ENCODE measurements at regions not wholly inside any gene's neighbourhood (a gene's known extent, or its start where the extent isn't known, plus 50 kb on each side); places are given as distances from the start of the nearest gene placed in this dataset.
A peak's percentile ranks its signal among the peaks of the same experiment; 100 is the strongest.

DNA sequence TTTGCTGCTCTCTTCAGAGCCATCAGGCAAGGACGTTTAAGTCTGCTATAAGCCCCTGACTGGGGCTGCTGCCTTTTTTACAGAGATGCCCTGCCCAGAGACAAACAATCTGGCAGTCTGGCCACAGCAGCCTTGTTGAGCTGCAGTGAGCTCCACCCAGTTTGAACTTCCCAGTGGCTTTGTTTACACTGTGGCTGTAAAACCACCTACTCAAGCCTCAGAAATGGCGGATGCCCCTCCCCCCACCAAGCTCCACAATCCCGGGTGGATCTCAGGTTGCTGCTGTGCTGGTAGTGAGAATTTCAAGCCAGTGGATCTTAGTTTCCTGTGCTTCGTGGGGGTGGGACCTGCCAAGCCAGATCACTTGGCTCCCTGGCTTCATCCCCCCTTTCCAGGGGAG is 59.7 kb upstream of the SNCAIP start:
- H3K9me2 ChIP-seq (replicated peaks; ENCODE audit: insufficient read depth) = no peaks in the 10 kb centered on the region
- peak; percentile 42 for DNase-seq (ENCODE audit: low spot score)
- H2AFZ ChIP-seq = no peak overlapping the region

DNA sequence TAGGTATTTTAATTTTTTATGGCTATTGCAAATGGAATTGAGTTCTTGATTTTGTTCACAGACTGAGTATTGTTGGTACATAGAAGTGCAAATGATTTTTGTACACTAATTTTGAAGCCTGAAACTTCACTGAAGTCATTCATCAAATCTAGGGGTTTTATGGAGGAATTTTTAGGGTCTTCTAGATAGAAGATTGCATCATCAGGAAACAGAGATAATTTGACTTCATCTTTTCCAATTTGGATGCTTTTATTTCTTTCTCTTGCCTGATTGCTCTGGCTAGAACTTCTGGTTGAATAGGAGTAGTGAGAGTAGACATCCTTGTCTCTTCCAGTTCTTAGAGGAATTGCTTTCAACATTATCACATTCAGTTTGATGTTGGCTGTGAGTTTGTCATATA is 58.2 kb upstream of the SNCAIP start:
- H3K27ac ChIP-seq = no peak overlapping the region
- no peaks in the 10 kb centered on the region for H3K27me3 ChIP-seq
- DNase-seq (ENCODE audit: low spot score) = no peak
- H3K4me2 ChIP-seq = no peak overlapping the region
- H3K4me3 ChIP-seq = no peak overlapping the region
- no peaks in the 10 kb centered on the region for H4K20me1 ChIP-seq (ENCODE audit: insufficient read depth, poor library complexity, severe bottlenecking)
- no peak overlapping the region for H2AFZ ChIP-seq
- H3K9me3 ChIP-seq (ENCODE audit: low read depth) = peaks cover 14% of the 10 kb centered on the region
- no peaks in the 10 kb centered on the region for H3K36me3 ChIP-seq (replicated peaks; ENCODE audit: insufficient read depth, low read depth)
- TF ChIP-seq EZH2 (IDR thresholded peaks at IDR 0.05; ENCODE audit: borderline replicate concordance) (no peak), EZH2phosphoT487 (IDR thresholded peaks at IDR 0.05; ENCODE audit: low read depth, severe bottlenecking, unreplicated experiment) (no peak)
- TF ChIP-seq, protein P1, sequence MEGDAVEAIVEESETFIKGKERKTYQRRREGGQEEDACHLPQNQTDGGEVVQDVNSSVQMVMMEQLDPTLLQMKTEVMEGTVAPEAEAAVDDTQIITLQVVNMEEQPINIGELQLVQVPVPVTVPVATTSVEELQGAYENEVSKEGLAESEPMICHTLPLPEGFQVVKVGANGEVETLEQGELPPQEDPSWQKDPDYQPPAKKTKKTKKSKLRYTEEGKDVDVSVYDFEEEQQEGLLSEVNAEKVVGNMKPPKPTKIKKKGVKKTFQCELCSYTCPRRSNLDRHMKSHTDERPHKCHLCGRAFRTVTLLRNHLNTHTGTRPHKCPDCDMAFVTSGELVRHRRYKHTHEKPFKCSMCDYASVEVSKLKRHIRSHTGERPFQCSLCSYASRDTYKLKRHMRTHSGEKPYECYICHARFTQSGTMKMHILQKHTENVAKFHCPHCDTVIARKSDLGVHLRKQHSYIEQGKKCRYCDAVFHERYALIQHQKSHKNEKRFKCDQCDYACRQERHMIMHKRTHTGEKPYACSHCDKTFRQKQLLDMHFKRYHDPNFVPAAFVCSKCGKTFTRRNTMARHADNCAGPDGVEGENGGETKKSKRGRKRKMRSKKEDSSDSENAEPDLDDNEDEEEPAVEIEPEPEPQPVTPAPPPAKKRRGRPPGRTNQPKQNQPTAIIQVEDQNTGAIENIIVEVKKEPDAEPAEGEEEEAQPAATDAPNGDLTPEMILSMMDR (IDR thresholded peaks at IDR 0.05; ENCODE audit: poor library complexity) = no peak
- H3K79me2 ChIP-seq = no peaks in the 10 kb centered on the region
- H3K9me2 ChIP-seq (replicated peaks; ENCODE audit: insufficient read depth) = no peaks in the 10 kb centered on the region
- no peaks in the 10 kb centered on the region for H3K4me1 ChIP-seq (ENCODE audit: insufficient read depth)

More for the DNA sequence above, 59.7 kb upstream of the SNCAIP start:
- H3K9me3 ChIP-seq (ENCODE audit: low read depth) = peaks cover 12% of the 10 kb centered on the region
- no peak overlapping the region for H3K4me2 ChIP-seq
- H4K20me1 ChIP-seq (ENCODE audit: insufficient read depth, poor library complexity, severe bottlenecking) = no peaks in the 10 kb centered on the region
- TF ChIP-seq, protein P1 (IDR thresholded peaks at IDR 0.05; ENCODE audit: poor library complexity) = no peak
- TF ChIP-seq EZH2 (IDR thresholded peaks at IDR 0.05; ENCODE audit: borderline replicate concordance) (no peak), EZH2phosphoT487 (IDR thresholded peaks at IDR 0.05; ENCODE audit: low read depth, severe bottlenecking, unreplicated experiment) (no peak)
- WGBS (ENCODE audit: low lambda C conversion rate, missing lambda C conversion rate) = 34% methylated on average over 4 of the region's 4 CpGs
- no peak overlapping the region for H3K27ac ChIP-seq
- no peaks in the 10 kb centered on the region for H3K4me1 ChIP-seq (ENCODE audit: insufficient read depth)
- no peaks in the 10 kb centered on the region for H3K36me3 ChIP-seq (replicated peaks; ENCODE audit: insufficient read depth, low read depth)
- no peaks in the 10 kb centered on the region for H3K79me2 ChIP-seq
- H3K27me3 ChIP-seq = no peaks in the 10 kb centered on the region
- no peak overlapping the region for H3K4me3 ChIP-seq

DNA sequence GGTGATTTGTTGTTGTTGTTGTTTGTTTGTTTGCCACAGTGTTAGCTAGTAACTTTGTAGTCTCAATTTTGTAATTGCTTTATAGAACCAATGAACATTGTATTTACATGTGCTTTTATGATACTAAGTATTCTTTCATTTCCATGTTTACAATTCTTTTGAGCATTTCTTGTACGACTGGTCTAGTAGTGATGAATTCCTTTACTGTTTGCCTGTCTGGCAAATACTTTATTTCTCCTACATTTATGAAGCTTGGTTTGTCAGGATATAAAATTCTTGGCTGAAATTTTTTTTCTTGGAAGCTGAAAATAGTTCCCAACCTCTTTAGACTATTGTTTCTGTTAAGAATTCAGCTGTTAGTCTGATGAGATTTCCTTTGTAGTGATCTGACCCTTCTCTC is 55.6 kb upstream of the SNCAIP start:
- H3K9me2 ChIP-seq (replicated peaks; ENCODE audit: insufficient read depth) = no peaks in the 10 kb centered on the region
- peaks cover 14% of the 10 kb centered on the region for H3K9me3 ChIP-seq (ENCODE audit: low read depth)
- H2AFZ ChIP-seq = no peak overlapping the region
- no peaks in the 10 kb centered on the region for H3K36me3 ChIP-seq (replicated peaks; ENCODE audit: insufficient read depth, low read depth)
- H3K79me2 ChIP-seq = no peaks in the 10 kb centered on the region
- H3K4me2 ChIP-seq = no peak overlapping the region
- no peaks in the 10 kb centered on the region for H3K27me3 ChIP-seq
- H3K27ac ChIP-seq = no peak overlapping the region
- DNase-seq (ENCODE audit: low spot score) = no peak
- WGBS (ENCODE audit: low lambda C conversion rate, missing lambda C conversion rate) = 90% methylated on average over 1 of the region's 1 CpG
- H4K20me1 ChIP-seq (ENCODE audit: insufficient read depth, poor library complexity, severe bottlenecking) = no peaks in the 10 kb centered on the region
- no peak overlapping the region for H3K4me3 ChIP-seq
- H3K4me1 ChIP-seq (ENCODE audit: insufficient read depth) = no peaks in the 10 kb centered on the region
- TF ChIP-seq, protein P1 (IDR thresholded peaks at IDR 0.05; ENCODE audit: poor library complexity) = no peak

DNA sequence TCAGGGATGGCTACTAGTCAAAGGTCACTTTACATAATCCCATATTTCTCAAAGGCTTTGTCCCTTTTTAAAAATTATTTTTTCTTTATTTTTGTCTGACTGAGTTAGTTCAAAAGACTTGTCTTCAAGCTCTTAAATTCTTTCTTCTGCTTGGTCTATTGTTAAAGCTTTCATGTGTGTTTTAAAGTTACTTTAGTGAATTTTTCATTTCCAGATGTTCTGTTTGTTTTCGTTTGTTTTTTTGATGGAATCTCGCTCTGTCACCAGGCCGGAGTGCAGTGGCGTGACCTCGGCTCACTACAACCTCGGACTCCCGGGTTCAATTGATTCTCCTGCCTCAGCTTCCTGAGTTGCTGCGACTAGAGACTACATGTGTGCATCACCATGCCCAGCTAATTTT is 55.0 kb upstream of the SNCAIP start:
- Histone ChIP-seq H3K27ac (no peak overlapping the region), H4K20me1 (ENCODE audit: insufficient read depth, poor library complexity, severe bottlenecking) (no peaks in the 10 kb centered on the region), H3K27me3 (no peaks in the 10 kb centered on the region), H3K4me1 (ENCODE audit: insufficient read depth) (no peaks in the 10 kb centered on the region), H2AFZ (no peak overlapping the region), H3K4me2 (no peak overlapping the region), H3K4me3 (no peak overlapping the region), H3K9me2 (replicated peaks; ENCODE audit: insufficient read depth) (no peaks in the 10 kb centered on the region), H3K79me2 (no peaks in the 10 kb centered on the region), H3K36me3 (replicated peaks; ENCODE audit: insufficient read depth, low read depth) (no peaks in the 10 kb centered on the region), H3K9me3 (ENCODE audit: low read depth) (peaks cover 14% of the 10 kb centered on the region)
- WGBS (ENCODE audit: low lambda C conversion rate, missing lambda C conversion rate) = 97% methylated on average over 8 of the region's 8 CpGs
- TF ChIP-seq, protein P1 (IDR thresholded peaks at IDR 0.05; ENCODE audit: poor library complexity) = no peak
- TF ChIP-seq EZH2phosphoT487 (IDR thresholded peaks at IDR 0.05; ENCODE audit: low read depth, severe bottlenecking, unreplicated experiment) (no peak), EZH2 (IDR thresholded peaks at IDR 0.05; ENCODE audit: borderline replicate concordance) (no peak)
- no peak for DNase-seq (ENCODE audit: low spot score)
